Fibroblast of skin of right biceps (primary cell): ENCODE measurements at regions not wholly inside any gene's neighbourhood (a gene's known extent, or its start where the extent isn't known, plus 50 kb on each side); places are given as distances from the start of the nearest gene placed in this dataset.
"Not testable (repeated sequence)": the region's sequence is repeated elsewhere in the genome, so short reads cannot be mapped to it uniquely, and the experiment has no call there.

Source experiments
- DNase-seq: peaks from one replicate; pipeline ENCODE4 v3.0.0-alpha.2; 2013

GRCh38 chr4:188975271-188975670, 836.0 kb downstream of the TRIML1 start:
- DNase-seq, result no peak

- DNase-seq, result peak; percentile 86
These were observed 837.4 kb downstream of the TRIML1 start for GRCh38 chr4:188976644-188977115.

GRCh38 chr4:188977232-188977631, 838.0 kb downstream of the TRIML1 start:
- DNase-seq, result not testable (repeated sequence)

GRCh38 chr4:188984518-188984917, 845.3 kb downstream of the TRIML1 start:
- no peak for DNase-seq

- DNase-seq, result peak; percentile 89
These were observed 847.0 kb downstream of the TRIML1 start for GRCh38 chr4:188986271-188986689.

- DNase-seq, result no peak
These were observed 847.8 kb downstream of the TRIML1 start for GRCh38 chr4:188987011-188987410.

- DNase-seq, result no peak
These were observed 848.9 kb downstream of the TRIML1 start for GRCh38 chr4:188988131-188988530.

GRCh38 chr4:188989371-188989770, 850.1 kb downstream of the TRIML1 start:
- DNase-seq, result no peak

- peak; percentile 41 for DNase-seq
These were observed 853.5 kb downstream of the TRIML1 start for GRCh38 chr4:188992706-188993105.

- DNase-seq, result no peak
These were observed 854.6 kb downstream of the TRIML1 start for GRCh38 chr4:188993871-188994270.

- no peak for DNase-seq
These were observed 862.2 kb downstream of the TRIML1 start for GRCh38 chr4:189001283-189001970.

GRCh38 chr4:189001971-189002450, 862.8 kb downstream of the TRIML1 start:
- no peak for DNase-seq

GRCh38 chr4:189002475-189002874, 863.2 kb downstream of the TRIML1 start:
- no peak for DNase-seq

- DNase-seq, result not testable (repeated sequence)
These were observed 871.4 kb downstream of the TRIML1 start for GRCh38 chr4:189010452-189011217.

GRCh38 chr4:189021831-189022230, 882.6 kb downstream of the TRIML1 start:
- peak; percentile 52 for DNase-seq

GRCh38 chr4:189022440-189023035, 883.3 kb downstream of the TRIML1 start:
- peak; percentile 56 for DNase-seq

GRCh38 chr4:189029976-189030504, 890.8 kb downstream of the TRIML1 start:
- DNase-seq, result peak; percentile 1

- no peak for DNase-seq
These were observed 893.5 kb downstream of the TRIML1 start for GRCh38 chr4:189032606-189033338.

- no peak for DNase-seq
These were observed 894.6 kb downstream of the TRIML1 start for GRCh38 chr4:189033801-189034347.

- DNase-seq, result no peak
These were observed 895.9 kb downstream of the TRIML1 start for GRCh38 chr4:189035091-189035490.

- DNase-seq, result no peak
These were observed 896.4 kb downstream of the TRIML1 start for GRCh38 chr4:189035654-189036053.

- no peak for DNase-seq
These were observed 897.7 kb downstream of the TRIML1 start for GRCh38 chr4:189036906-189037305.
